T follicular helper cell (primary cell): ENCODE measurements at regions not wholly inside any gene's neighbourhood (a gene's known extent, or its start where the extent isn't known, plus 50 kb on each side); places are given as distances from the start of the nearest gene placed in this dataset.
"Not testable (repeated sequence)": the region's sequence is repeated elsewhere in the genome, so short reads cannot be mapped to it uniquely, and the experiment has no call there.

Experiments
- DNase-seq: peaks from one replicate; pipeline ENCODE4 v3.0.0-alpha.2; 2020; ENCODE audit warnings: low read depth

- no peak for DNase-seq
Observed at GRCh38 chr19:13652810-13653590, 111.3 kb upstream of the MRI1 start.

GRCh38 chr19:13646758-13647157 lies 117.6 kb upstream of the MRI1 start:
- DNase-seq, result no peak

DNA sequence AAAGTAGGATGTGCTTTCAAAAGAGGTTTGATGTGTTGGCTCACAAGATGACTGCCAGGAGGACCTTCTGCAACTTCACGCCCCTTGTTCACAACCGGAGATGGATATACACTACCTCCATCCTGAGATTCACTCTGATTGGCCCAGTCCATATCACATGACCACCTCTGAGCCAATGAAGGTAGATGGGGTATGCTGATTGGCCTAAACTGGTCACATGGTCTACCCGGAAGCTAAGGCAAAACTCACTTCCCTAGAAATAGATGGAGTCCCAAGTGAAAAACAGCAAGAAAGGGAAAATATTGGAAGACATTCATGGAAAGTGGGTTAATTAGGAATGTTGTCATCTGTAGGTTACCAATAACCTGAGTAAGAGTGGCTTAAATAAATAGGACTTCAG lies 119.7 kb upstream of the MRI1 start:
- no peak for DNase-seq

DNA sequence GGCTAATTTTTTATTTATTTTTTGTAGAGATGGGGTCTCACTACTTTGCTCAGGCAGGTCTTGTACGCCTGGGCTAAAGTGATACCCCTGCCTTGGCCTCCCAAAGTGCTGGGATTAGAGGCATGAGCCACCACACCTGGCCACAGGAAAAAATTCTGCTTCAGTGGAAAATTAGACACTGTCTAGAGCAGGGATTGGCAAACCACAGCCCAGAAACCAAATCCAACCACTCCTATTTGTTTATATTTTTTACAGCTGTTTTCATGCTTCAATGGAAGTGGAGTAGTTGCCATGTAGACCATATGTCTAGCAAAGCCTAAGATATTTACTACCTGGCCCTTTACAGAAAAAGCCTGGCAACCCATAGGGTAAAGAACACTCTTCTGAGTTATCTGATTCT lies 123.7 kb upstream of the MRI1 start:
- DNase-seq, result no peak

GRCh38 chr19:13639342-13639929 lies 124.9 kb upstream of the MRI1 start:
- no peak for DNase-seq

- no peak for DNase-seq
Observed at GRCh38 chr19:13637664-13638063, 126.7 kb upstream of the MRI1 start.

DNA sequence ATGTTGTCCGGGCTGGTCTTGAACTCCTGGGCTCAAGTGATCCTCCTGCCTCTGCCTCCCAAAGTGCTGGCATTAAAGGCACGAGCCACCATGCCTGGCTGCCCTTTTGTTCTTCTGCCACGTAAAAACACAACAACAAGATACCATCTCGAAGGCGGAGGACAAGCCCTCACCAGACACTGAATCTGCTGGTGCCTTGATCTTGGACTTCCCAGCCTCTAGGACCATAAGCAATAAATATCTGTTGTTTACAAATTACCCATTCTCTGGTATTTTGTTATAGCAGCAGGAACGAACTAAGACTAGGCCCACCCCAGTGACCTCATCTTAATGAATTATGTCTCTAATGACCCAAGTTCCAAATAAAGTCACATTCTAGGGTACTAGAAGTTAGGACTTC lies 128.4 kb upstream of the CACNA1A start:
- DNase-seq, result no peak

- DNase-seq, result no peak
Observed at GRCh38 chr19:13633522-13633922, 127.2 kb upstream of the CACNA1A start.

- no peak for DNase-seq
Observed at GRCh38 chr19:13633109-13633508, 126.8 kb upstream of the CACNA1A start.

- not testable (repeated sequence) for DNase-seq
Observed at GRCh38 chr19:13632164-13632563, 125.9 kb upstream of the CACNA1A start.

GRCh38 chr19:13629687-13630357 lies 123.5 kb upstream of the CACNA1A start:
- no peak for DNase-seq

DNA sequence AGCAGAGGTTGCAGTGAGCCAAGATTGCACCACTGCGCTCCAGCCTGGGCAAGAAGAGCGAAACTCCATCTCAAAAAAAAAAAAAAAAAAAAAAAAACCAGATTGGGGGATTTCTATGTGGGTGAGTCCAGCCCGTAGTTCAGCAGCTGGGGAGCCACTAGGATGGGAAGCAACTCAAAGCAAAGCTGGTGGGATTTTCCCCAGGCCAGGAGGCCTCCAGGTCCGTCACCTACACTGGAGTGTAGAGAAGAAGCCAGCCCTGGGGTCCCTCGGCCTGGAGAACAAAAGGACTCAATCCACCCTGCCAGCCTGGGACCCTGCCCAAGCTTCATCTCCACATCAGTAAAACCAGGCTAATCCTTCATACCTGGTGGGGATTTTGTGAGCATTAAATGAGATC lies 121.3 kb upstream of the CACNA1A start:
- DNase-seq, result no peak

GRCh38 chr19:13623716-13624710 lies 117.7 kb upstream of the CACNA1A start:
- no peak for DNase-seq

GRCh38 chr19:13622766-13623715 lies 116.8 kb upstream of the CACNA1A start:
- DNase-seq, result no peak

GRCh38 chr19:13621413-13621812 lies 115.1 kb upstream of the CACNA1A start:
- DNase-seq, result no peak

DNA sequence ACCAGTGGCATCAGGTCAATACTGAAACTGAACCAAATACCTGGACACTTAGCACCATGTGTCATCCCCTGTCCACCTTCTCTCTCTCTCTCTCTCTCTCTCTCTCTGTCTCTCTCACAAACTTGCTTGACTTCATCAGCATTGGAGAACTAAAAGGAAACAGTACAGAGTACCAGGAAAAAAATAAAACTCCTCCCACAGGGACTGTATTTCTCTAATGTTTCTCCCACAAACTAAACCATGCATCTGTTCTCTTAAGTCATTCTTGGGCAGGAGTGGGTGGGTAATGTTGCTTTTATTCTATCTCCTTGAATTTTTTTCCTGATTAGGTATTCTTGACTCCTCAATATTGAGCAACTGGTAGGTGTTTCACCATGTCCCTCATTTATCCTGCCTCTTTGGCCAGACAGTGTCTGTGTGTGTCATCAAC lies 112.9 kb upstream of the CACNA1A start:
- no peak for DNase-seq

GRCh38 chr19:13615890-13616289 lies 109.6 kb upstream of the CACNA1A start:
- no peak for DNase-seq

DNA sequence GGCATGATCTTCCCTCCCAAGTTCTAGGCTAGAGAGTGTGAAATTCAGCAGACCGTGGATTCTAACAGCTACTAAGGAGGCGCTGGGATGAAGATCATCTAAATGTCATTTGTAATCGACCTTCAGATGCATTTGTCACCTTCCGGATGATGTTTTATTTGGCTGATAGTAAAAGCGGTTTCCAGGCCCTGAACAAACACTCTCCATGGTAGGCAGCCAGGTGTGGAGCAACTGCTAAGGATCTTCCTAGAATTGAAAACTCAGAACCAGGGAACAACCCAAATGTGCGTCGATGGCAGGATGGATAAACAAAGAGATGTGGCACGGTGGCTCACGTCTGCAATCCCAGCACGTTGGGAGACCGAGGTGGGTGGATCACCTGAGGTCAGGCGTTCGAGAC lies 107.2 kb upstream of the CACNA1A start:
- no peak for DNase-seq

DNA sequence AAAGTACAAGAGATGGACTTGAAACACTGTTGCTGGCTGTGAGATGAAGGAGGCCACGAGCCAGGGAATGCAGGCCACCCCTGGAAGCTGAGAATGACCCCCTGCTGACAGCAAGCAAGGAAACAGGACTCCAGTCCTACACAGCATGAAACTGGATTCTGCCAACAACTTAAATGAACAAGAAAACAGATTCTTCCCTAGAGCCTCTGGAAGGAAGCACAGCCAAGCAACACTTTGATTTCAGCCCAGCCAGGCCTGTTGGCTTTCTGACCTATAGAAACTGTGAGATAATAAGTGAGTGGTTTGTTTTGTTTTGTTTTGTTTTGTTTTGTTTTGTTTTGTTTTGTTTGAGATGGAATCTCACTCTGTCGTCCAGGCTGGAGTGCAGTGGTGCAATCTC lies 105.3 kb upstream of the CACNA1A start:
- no peak for DNase-seq

DNA sequence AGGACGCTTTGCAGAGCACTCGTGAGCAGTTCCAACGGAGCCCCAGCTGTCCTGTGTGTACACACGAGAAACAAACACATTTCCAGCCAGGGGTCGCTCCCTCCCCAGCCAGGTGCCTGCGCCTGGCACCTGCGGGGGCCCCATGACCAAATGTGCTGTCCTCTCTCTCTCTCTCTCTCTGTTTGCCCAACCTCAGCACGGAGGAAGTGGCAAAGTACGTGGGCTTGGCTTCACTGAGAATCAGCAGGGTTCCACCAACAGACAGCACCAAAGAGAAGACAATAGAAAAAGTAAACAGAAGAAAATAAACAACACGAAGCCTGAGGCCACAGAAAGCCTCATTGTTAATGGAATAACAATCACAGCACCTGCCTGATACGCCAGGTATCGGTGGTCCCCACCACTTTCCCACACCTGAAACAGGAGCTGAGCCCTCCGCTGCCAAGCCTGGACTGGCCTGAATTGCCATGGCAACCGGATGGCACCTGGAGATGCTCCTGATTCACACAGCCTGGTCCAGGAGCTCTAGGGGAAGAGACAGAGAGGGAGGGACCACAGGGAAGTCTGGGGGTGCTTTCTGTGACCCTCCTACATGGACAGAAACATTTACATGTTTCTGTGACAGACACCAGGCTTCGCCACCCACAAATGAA lies 103.9 kb upstream of the CACNA1A start:
- no peak for DNase-seq
